ENCODE measurements at regions not wholly inside any gene's neighbourhood (a gene's known extent, or its start where the extent isn't known, plus 50 kb on each side); places are given as distances from the start of the nearest gene placed in this dataset.

DNA sequence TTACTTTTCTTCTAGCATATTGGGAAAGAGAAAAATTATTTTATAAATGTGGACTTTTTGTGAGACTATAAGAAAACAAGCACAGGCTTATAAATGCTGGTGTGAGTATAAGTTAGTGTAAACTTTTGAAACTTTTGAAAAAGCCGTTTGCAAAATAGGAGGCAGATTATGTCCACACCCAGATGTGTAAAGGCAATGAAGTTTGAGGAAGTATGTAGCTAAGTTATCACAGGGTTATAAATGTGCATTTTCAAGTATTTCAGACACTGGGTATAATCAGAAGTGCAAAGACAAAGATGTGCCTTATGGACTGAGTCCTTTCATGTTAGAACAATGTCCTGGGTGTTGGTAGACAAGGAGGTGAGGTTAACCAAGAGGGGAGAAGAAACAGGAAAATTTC is 85.5 kb downstream of the ANXA1 start:
- no peak for DNase-seq (ENCODE audit: low read depth, low spot score)
- H3K36me3 ChIP-seq (ENCODE audit: control insufficient read depth in 2 of 2, extremely low read depth in 1 of 2, insufficient read depth in 2 of 2, low read length in 2 of 2) = no peaks in the 10 kb centered on the region
- no peak overlapping the region for H3K4me2 ChIP-seq (ENCODE audit: insufficient read depth, low read length)
- no peak overlapping the region for H3K9ac ChIP-seq (replicated peaks; ENCODE audit: extremely low read depth, insufficient read depth, low read length)
- H2AFZ ChIP-seq (ENCODE audit: low read depth, low read length) = no peak overlapping the region
- no TSS peak for BruUV-seq (replicated peaks)
- no peaks in the 10 kb centered on the region for H3K4me1 ChIP-seq (ENCODE audit: control insufficient read depth, extremely low read depth, insufficient read depth, low read length)
- no peak overlapping the region for H3K27ac ChIP-seq (ENCODE audit: insufficient read depth, low read depth, low read length)
- dilution Hi-C loops (cut with MboI; ENCODE audit: extremely low pct_ligation_motif_present, low sequenced_read_pairs) = no loop called here
- no peaks in the 10 kb centered on the region for H3K9me3 ChIP-seq (replicated peaks; ENCODE audit: control insufficient read depth, insufficient read depth, low read length)
- CTCF ChIA-PET = no interaction called here
- no peak overlapping the region for H3K4me3 ChIP-seq (replicated peaks in 1 of 3; ENCODE audit: insufficient read depth in 1 of 3, low read depth in 1 of 3, low read length in 3 of 3)
- intact Hi-C loops (cut with micrococcal nuclease) = no loop called here
- no peaks in the 10 kb centered on the region for H4K20me1 ChIP-seq (replicated peaks; ENCODE audit: control insufficient read depth, extremely low read depth, insufficient read depth, low read length)
- TF ChIP-seq FOS (IDR thresholded peaks at IDR 0.05; ENCODE audit: borderline replicate concordance, insufficient read depth, low read length) = no peak
- TF ChIP-seq POLR2A (IDR thresholded peaks at IDR 0.05; ENCODE audit: low read depth, low read length) = no peak
- TF ChIP-seq EZH2 (IDR thresholded peaks at IDR 0.05; ENCODE audit: borderline replicate concordance, low read depth, low read length, severe bottlenecking) = no peak
- no peak for TF ChIP-seq GATA2 (IDR thresholded peaks at IDR 0.05; ENCODE audit: insufficient read depth, insufficient read length, low read depth, low read length)
- no peak for TF ChIP-seq JUN (IDR thresholded peaks at IDR 0.05; ENCODE audit: borderline replicate concordance, insufficient read depth, insufficient read length, low read depth)
- TF ChIP-seq, protein P1, sequence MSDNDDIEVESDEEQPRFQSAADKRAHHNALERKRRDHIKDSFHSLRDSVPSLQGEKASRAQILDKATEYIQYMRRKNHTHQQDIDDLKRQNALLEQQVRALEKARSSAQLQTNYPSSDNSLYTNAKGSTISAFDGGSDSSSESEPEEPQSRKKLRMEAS (IDR thresholded peaks at IDR 0.05; ENCODE audit: insufficient read depth, insufficient read length) = no peak
- TF ChIP-seq, protein P2, sequence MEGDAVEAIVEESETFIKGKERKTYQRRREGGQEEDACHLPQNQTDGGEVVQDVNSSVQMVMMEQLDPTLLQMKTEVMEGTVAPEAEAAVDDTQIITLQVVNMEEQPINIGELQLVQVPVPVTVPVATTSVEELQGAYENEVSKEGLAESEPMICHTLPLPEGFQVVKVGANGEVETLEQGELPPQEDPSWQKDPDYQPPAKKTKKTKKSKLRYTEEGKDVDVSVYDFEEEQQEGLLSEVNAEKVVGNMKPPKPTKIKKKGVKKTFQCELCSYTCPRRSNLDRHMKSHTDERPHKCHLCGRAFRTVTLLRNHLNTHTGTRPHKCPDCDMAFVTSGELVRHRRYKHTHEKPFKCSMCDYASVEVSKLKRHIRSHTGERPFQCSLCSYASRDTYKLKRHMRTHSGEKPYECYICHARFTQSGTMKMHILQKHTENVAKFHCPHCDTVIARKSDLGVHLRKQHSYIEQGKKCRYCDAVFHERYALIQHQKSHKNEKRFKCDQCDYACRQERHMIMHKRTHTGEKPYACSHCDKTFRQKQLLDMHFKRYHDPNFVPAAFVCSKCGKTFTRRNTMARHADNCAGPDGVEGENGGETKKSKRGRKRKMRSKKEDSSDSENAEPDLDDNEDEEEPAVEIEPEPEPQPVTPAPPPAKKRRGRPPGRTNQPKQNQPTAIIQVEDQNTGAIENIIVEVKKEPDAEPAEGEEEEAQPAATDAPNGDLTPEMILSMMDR (IDR thresholded peaks at IDR 0.05; ENCODE audit: extremely low read depth in 1 of 2, insufficient read depth in 1 of 2, low read depth in 1 of 2, low read length in 2 of 2) = no peak
- no peak for TF ChIP-seq MYC (IDR thresholded peaks at IDR 0.05; ENCODE audit: low read depth, low read length)
- no peak for TF ChIP-seq POLR2AphosphoS5 (IDR thresholded peaks at IDR 0.05; ENCODE audit: insufficient read depth, low read depth, low read length)
- H3K9me1 ChIP-seq (replicated peaks; ENCODE audit: control insufficient read depth, extremely low read depth, insufficient read depth, low read length) = no peaks in the 10 kb centered on the region
- POLR2A ChIA-PET = no interaction called here
- no peaks in the 10 kb centered on the region for H3K27me3 ChIP-seq (ENCODE audit: control insufficient read depth in 2 of 2, insufficient read depth in 2 of 2, low read length in 2 of 2)
- H3K79me2 ChIP-seq (ENCODE audit: control insufficient read depth, insufficient read depth, low read length) = no peaks in the 10 kb centered on the region
- FAIRE-seq = no peak

All from endothelial cell of umbilical vein (primary cell).